ENCODE measurements at regions not wholly inside any gene's neighbourhood (a gene's known extent, or its start where the extent isn't known, plus 50 kb on each side); places are given as distances from the start of the nearest gene placed in this dataset.

DNA sequence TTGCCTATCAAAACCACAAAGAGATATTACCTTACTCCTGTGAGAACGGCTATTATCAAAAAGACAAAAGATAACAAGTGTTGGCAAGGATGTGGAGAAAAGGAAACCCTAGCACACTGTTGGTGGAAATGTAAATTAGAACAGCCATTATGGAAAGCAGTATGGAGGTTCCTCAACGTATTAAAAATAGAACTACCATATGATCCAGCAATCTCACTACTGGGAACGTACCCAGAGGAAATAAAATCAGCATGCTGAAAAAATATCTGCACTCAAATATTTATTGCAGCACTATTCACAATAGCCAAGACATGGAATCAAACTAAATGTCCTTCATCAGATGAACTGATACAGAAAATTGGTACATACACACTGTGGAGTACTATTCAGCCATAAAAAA, 149.4 kb upstream of the MLN start:
- TF ChIP-seq CTCF (conservative IDR thresholded peaks at IDR 0.05 in 1 of 2, IDR thresholded peaks at IDR 0.05 in 1 of 2; ENCODE audit: low read depth in 1 of 2, low read length in 2 of 2) (no peak), EZH2 (IDR thresholded peaks at IDR 0.05; ENCODE audit: low read length, missing control alignments) (no peak)

Data from fibroblast of lung (primary cell).